ENCODE measurements at regions not wholly inside any gene's neighbourhood (a gene's known extent, or its start where the extent isn't known, plus 50 kb on each side); places are given as distances from the start of the nearest gene placed in this dataset.

GRCh38 chr10:117670116-117670904 lies 127.8 kb downstream of the EMX2 start:
- DNase-seq (ENCODE audit: low spot score), result no peak

GRCh38 chr10:117673230-117674010 lies 130.9 kb downstream of the EMX2 start:
- DNase-seq (ENCODE audit: low spot score), result no peak

GRCh38 chr10:117674201-117674600 lies 131.7 kb downstream of the EMX2 start:
- no peak for DNase-seq (ENCODE audit: low spot score)

- no peak for DNase-seq (ENCODE audit: low spot score)
These were observed 132.1 kb downstream of the EMX2 start for GRCh38 chr10:117674646-117675045.

GRCh38 chr10:117675514-117676055 lies 133.0 kb downstream of the EMX2 start:
- no peak for DNase-seq (ENCODE audit: low spot score)

- DNase-seq (ENCODE audit: low spot score), result no peak
These were observed 134.7 kb downstream of the EMX2 start for GRCh38 chr10:117677239-117677638.

- DNase-seq (ENCODE audit: low spot score), result no peak
These were observed 135.4 kb downstream of the EMX2 start for GRCh38 chr10:117677890-117678500.

GRCh38 chr10:117680601-117681000 lies 138.1 kb downstream of the EMX2 start:
- DNase-seq (ENCODE audit: low spot score), result no peak

- no peak for DNase-seq (ENCODE audit: low spot score)
These were observed 138.6 kb downstream of the EMX2 start for GRCh38 chr10:117681104-117681503.

- DNase-seq (ENCODE audit: low spot score), result no peak
These were observed 141.6 kb downstream of the EMX2 start for GRCh38 chr10:117684046-117684610.

- no peak for DNase-seq (ENCODE audit: low spot score)
These were observed 142.2 kb downstream of the EMX2 start for GRCh38 chr10:117684672-117685211.

GRCh38 chr10:117685431-117685830 lies 142.9 kb downstream of the EMX2 start:
- no peak for DNase-seq (ENCODE audit: low spot score)

- DNase-seq (ENCODE audit: low spot score), result no peak
These were observed 144.1 kb downstream of the EMX2 start for GRCh38 chr10:117686606-117687005.

GRCh38 chr10:117688358-117688757 lies 145.8 kb downstream of the EMX2 start:
- no peak for DNase-seq (ENCODE audit: low spot score)

- DNase-seq (ENCODE audit: low spot score), result no peak
These were observed 147.0 kb downstream of the EMX2 start for GRCh38 chr10:117689566-117689965.

- no peak for DNase-seq (ENCODE audit: low spot score)
These were observed 147.8 kb downstream of the EMX2 start for GRCh38 chr10:117690359-117690758.

GRCh38 chr10:117694190-117694589 lies 151.6 kb downstream of the EMX2 start:
- DNase-seq (ENCODE audit: low spot score), result no peak

GRCh38 chr10:117697402-117697801 lies 154.9 kb downstream of the EMX2 start:
- DNase-seq (ENCODE audit: low spot score), result no peak

GRCh38 chr10:117698809-117699208 lies 156.3 kb downstream of the EMX2 start:
- no peak for DNase-seq (ENCODE audit: low spot score)

- no peak for DNase-seq (ENCODE audit: low spot score)
These were observed 157.0 kb downstream of the EMX2 start for GRCh38 chr10:117699436-117700075.

- no peak for DNase-seq (ENCODE audit: low spot score)
These were observed 167.7 kb downstream of the EMX2 start for GRCh38 chr10:117710181-117710798.
